GM23338 (cell line): ENCODE measurements at regions not wholly inside any gene's neighbourhood (a gene's known extent, or its start where the extent isn't known, plus 50 kb on each side); places are given as distances from the start of the nearest gene placed in this dataset.

Experiments used
- CTCF ChIP-seq, 2 experiments: fragments of 200-600 bp in 1 of 2; sonication (generic) in 1 of 2; conservative IDR thresholded peaks; 2 replicates each; pipeline versions ENCODE4 v1.5.1 to v1.6.1; 2016 to 2017; ENCODE audit warnings: antibody characterized with exemption in 2 of 2, low read depth in 2 of 2, mild to moderate bottlenecking in 2 of 2, moderate library complexity in 1 of 2
- POLR2AphosphoS5 ChIP-seq: IDR thresholded peaks from 2 replicates; pipeline ENCODE4 v1.6.1; 2016; ENCODE audit warnings: antibody characterized with exemption, low read depth

- TF ChIP-seq CTCF (conservative IDR thresholded peaks at IDR 0.05; ENCODE audit: low read depth in 2 of 2): no peak
- TF ChIP-seq POLR2AphosphoS5: no peak
These were observed 406.3 kb upstream of the FAR2 start for GRCh38 chr12:28742791-28743190.
